HepG2 (cell line): ENCODE measurements at regions not wholly inside any gene's neighbourhood (a gene's known extent, or its start where the extent isn't known, plus 50 kb on each side); places are given as distances from the start of the nearest gene placed in this dataset.
A peak's percentile ranks its signal among the peaks of the same experiment; 100 is the strongest.

Experiments
- ATAC-seq: fragments of 200-7000 bp; cut with Tn5 transposase; 3 replicates; pipeline ENCODE4 v1.9.1; 2020; ENCODE audit warnings: mild to moderate bottlenecking, moderate library complexity
- BruUV-seq: library from RNA; stranded (reverse); fragments of 400-500 nt; replicated peaks from 2 replicates; lab custom pipeline; 2021; lab: Mats Ljungman, UMichigan
- CTCF ChIA-PET: fragments of 300-600 bp; formaldehyde crosslinking; extraction: SDS; loops from one replicate; lab custom pipeline; 2021; ENCODE audit warnings: low total read pairs, inconsistent platforms, low intra/inter-chr PET ratio; lab: Yijun Ruan, JAX
- POLR2A ChIA-PET: fragments of 350-600 bp; sonication (Branson Sonifier 250); formaldehyde crosslinking; loops from one replicate; lab custom pipeline; 2020; ENCODE audit warnings: antibody characterized with exemption, inconsistent platforms; lab: Yijun Ruan, JAX
- DNase-seq: peaks from one replicate; pipeline ENCODE4 v3.0.0-alpha.2; 2015; ENCODE audit warnings: low spot score
- FAIRE-seq: peaks from 3 replicates; lab custom pipeline; 2011; peaks lifted over from hg19 to GRCh38; lab: Jason Lieb, UNC
- H2AFZ ChIP-seq: one replicate; pipeline ENCODE4 v1.6.1; 2011; ENCODE audit warnings: low read length, inconsistent platforms
- H3K27ac ChIP-seq: fragments of 300-600 bp; 3 replicates; pipeline ENCODE4 v1.8.0; 2011; ENCODE audit warnings: mixed run types, mild to moderate bottlenecking, mixed read lengths, low read length, inconsistent platforms; ENCODE audit not compliant: insufficient read depth; ENCODE audit errors: extremely low read length
- H3K27me3 ChIP-seq, 2 experiments: fragments of 200-600 bp in 1 of 2; 2 replicates in 1 of 2; 3 replicates in 1 of 2; pipeline versions ENCODE4 v1.6.0 to v1.8.0; 2011; ENCODE audit warnings: low read length in 2 of 2, mild to moderate bottlenecking in 2 of 2, moderate library complexity in 2 of 2, inconsistent platforms in 1 of 2; ENCODE audit not compliant: insufficient read depth in 2 of 2, control insufficient read depth in 1 of 2
- H3K36me3 ChIP-seq, 2 experiments: fragments of 200-600 bp in 1 of 2; replicated peaks in 1 of 2; 2 replicates in 1 of 2; 3 replicates in 1 of 2; pipeline versions ENCODE4 v1.5.1 to v1.8.0; 2011; ENCODE audit warnings: low read length in 2 of 2, inconsistent platforms in 1 of 2; ENCODE audit not compliant: insufficient read depth in 2 of 2, control insufficient read depth in 1 of 2
- H3K4me1 ChIP-seq: 2 replicates; pipeline ENCODE4 v1.5.1; 2012; ENCODE audit warnings: low read length, inconsistent platforms; ENCODE audit not compliant: insufficient read depth
- H3K4me2 ChIP-seq: 2 replicates; pipeline ENCODE4 v1.6.0; 2011; ENCODE audit warnings: low read depth, low read length, inconsistent platforms
- H3K4me3 ChIP-seq, 3 experiments: fragments of 200-600 bp in 1 of 3; sonication (generic), shearing (Covaris generic) in 1 of 3; replicated peaks in 1 of 3; 2 replicates each; pipeline ENCODE4 v1.5.1; 2011 to 2016; ENCODE audit warnings: low read length in 3 of 3, inconsistent platforms in 2 of 3, low read depth in 2 of 3, mild to moderate bottlenecking in 2 of 3, control low read depth in 1 of 3, mixed read lengths in 1 of 3; ENCODE audit not compliant: insufficient read depth in 1 of 3
- H3K79me2 ChIP-seq: one replicate; pipeline ENCODE4 v1.6.1; 2011; ENCODE audit warnings: low read length, inconsistent platforms; ENCODE audit not compliant: insufficient read depth
- H3K9ac ChIP-seq: 2 replicates; pipeline ENCODE4 v1.6.0; 2011; ENCODE audit warnings: mild to moderate bottlenecking, low read depth, low read length, inconsistent platforms; ENCODE audit not compliant: insufficient read depth
- H3K9me3 ChIP-seq: 2 replicates; pipeline ENCODE4 v1.5.1; 2012; ENCODE audit warnings: mild to moderate bottlenecking, low read length
- H4K20me1 ChIP-seq: 2 replicates; pipeline ENCODE4 v1.6.0; 2011; ENCODE audit warnings: inconsistent platforms, mild to moderate bottlenecking, low read length, moderate library complexity; ENCODE audit not compliant: insufficient read depth
- CEBPB ChIP-seq: IDR thresholded peaks from 2 replicates; pipeline ENCODE4 v1.6.1; 2011; ENCODE audit warnings: low read depth, low read length, improper control_type of control experiment, borderline replicate concordance
- KLF15 ChIP-seq: sonication (generic); formaldehyde crosslinking; IDR thresholded peaks from 2 replicates; pipeline ENCODE4 v1.8.1; 2023; ENCODE audit warnings: borderline replicate concordance, mild to moderate bottlenecking, inconsistent platforms, missing genetic modification reagents, mixed read lengths
- WGBS: methylation state at CpG from one replicate; pipeline ENCODE4 v1.1.6; 2017; ENCODE audit warnings: low lambda C conversion rate; 5-methylcytosine and 5-hydroxymethylcytosine counted together
- in situ Hi-C: cut with HindIII; loops from 2 replicates; pipeline ENCODE4 v1.10.0; 2017; ENCODE audit warnings: low pct_unique_long_range_greater_than_20kb; ENCODE audit not compliant: extremely low pct_ligation_motif_present
- intact Hi-C: fragments of 100-400 bp; cut with micrococcal nuclease; formaldehyde crosslinking; loops from one replicate; pipeline ENCODE4 v1.10.0; 2022; ENCODE audit not compliant: unreplicated experiment
- TF ChIP-seq, protein P1 (sequence below), 2 experiments: fragments of 450-650 bp in 1 of 2; sonication (generic) in 1 of 2; formaldehyde crosslinking in 1 of 2; IDR thresholded peaks; 2 replicates each; pipeline versions ENCODE4 v1.6.1 to v1.8.0; 2016 to 2022; ENCODE audit warnings: antibody characterized with exemption in 1 of 2, mild to moderate bottlenecking in 1 of 2, missing genetic modification reagents in 1 of 2

DNA sequence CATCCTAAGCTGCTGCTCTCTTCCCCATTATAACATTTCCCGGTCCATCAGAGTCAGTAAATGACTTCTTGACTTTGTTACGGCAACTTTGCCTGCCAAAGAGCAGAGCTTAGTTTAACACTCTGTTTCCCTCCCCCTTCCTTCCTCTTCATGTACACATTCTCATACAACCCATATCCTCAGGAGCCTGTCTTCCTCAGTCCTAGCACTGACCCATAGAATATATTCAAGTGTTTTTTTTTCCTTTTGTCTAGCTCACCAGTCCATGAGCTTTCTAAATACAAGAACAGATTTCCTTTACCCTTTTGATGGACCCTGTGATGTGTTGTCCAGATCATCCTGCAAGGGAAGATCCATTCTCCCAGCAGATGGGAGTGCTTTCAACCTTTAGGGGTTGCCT, 97.0 kb upstream of the MON1B start (continued):
- TF ChIP-seq, protein P1, sequence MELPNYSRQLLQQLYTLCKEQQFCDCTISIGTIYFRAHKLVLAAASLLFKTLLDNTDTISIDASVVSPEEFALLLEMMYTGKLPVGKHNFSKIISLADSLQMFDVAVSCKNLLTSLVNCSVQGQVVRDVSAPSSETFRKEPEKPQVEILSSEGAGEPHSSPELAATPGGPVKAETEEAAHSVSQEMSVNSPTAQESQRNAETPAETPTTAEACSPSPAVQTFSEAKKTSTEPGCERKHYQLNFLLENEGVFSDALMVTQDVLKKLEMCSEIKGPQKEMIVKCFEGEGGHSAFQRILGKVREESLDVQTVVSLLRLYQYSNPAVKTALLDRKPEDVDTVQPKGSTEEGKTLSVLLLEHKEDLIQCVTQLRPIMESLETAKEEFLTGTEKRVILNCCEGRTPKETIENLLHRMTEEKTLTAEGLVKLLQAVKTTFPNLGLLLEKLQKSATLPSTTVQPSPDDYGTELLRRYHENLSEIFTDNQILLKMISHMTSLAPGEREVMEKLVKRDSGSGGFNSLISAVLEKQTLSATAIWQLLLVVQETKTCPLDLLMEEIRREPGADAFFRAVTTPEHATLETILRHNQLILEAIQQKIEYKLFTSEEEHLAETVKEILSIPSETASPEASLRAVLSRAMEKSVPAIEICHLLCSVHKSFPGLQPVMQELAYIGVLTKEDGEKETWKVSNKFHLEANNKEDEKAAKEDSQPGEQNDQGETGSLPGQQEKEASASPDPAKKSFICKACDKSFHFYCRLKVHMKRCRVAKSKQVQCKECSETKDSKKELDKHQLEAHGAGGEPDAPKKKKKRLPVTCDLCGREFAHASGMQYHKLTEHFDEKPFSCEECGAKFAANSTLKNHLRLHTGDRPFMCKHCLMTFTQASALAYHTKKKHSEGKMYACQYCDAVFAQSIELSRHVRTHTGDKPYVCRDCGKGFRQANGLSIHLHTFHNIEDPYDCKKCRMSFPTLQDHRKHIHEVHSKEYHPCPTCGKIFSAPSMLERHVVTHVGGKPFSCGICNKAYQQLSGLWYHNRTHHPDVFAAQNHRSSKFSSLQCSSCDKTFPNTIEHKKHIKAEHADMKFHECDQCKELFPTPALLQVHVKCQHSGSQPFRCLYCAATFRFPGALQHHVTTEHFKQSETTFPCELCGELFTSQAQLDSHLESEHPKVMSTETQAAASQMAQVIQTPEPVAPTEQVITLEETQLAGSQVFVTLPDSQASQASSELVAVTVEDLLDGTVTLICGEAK (IDR thresholded peaks at IDR 0.05), result no peak
- TF ChIP-seq, protein P1 (CRISPR knock-in tag; IDR thresholded peaks at IDR 0.05), result no peak

GRCh38 chr16:77111056-77111565, 79.9 kb upstream of the MON1B start:
- no peak for FAIRE-seq
- Histone ChIP-seq H3K4me2 (no peak overlapping the region), H3K79me2 (no peaks in the 10 kb centered on the region), H3K4me1 (no peaks in the 10 kb centered on the region), H3K9ac (no peak overlapping the region), H4K20me1 (no peaks in the 10 kb centered on the region), H3K9me3 (no peaks in the 10 kb centered on the region), H3K4me3 (no peak overlapping the region), H3K36me3 (no peaks in the 10 kb centered on the region), H3K27ac (no peak overlapping the region), H2AFZ (no peak overlapping the region), H3K27me3 (no peaks in the 10 kb centered on the region)
- POLR2A ChIA-PET, result no interaction called here
- ATAC-seq, result no peak
- TF ChIP-seq KLF15 (CRISPR knock-in tag) (no peak), CEBPB (peak; percentile 69; the same call in 1 of the 2 replicates)
- in situ Hi-C loops, result no loop called here
- no TSS peak for BruUV-seq
- no peak for DNase-seq
- intact Hi-C loops, result no loop called here
- CTCF ChIA-PET, result no interaction called here
- WGBS, result under 1% methylated on average over 2 of the region's 2 CpGs
